Tibial nerve (tissue), 4 donors: ENCODE measurements at regions not wholly inside any gene's neighbourhood (a gene's known extent, or its start where the extent isn't known, plus 50 kb on each side); places are given as distances from the start of the nearest gene placed in this dataset.

ENCODE experiments used
- DNase-seq, 2 donors: peaks; one replicate each; pipeline ENCODE4 v3.0.0-alpha.2; 2019; ENCODE audit warnings: low spot score in 2 of 2
- H3K27ac ChIP-seq, 4 donors: fragments of 200-600 bp; sonication (generic) in 3 of 4; one replicate each; pipeline ENCODE4 v1.5.1; 2017 to 2019; ENCODE audit warnings: mild to moderate bottlenecking in 1 of 4
- H3K27me3 ChIP-seq, 2 donors: fragments of 200-600 bp; sonication (generic) in 1 of 2; one replicate each; pipeline versions ENCODE4 v1.5.1 to v1.6.0; 2017 to 2019
- H3K36me3 ChIP-seq, 3 donors: fragments of 200-600 bp; sonication (generic); one replicate each; pipeline ENCODE4 v1.5.1; 2018 to 2019
- H3K4me1 ChIP-seq, 4 donors: fragments of 200-600 bp; sonication (generic) in 3 of 4; one replicate each; pipeline ENCODE4 v1.5.1; 2017 to 2019
- H3K4me3 ChIP-seq, 4 donors: fragments of 200-600 bp; sonication (generic) in 3 of 4; one replicate each; pipeline ENCODE4 v1.5.1; 2017 to 2019; ENCODE audit warnings: mild to moderate bottlenecking in 1 of 4, moderate library complexity in 1 of 4
- H3K9me3 ChIP-seq, 4 donors: fragments of 200-600 bp; sonication (generic) in 3 of 4; one replicate each; pipeline ENCODE4 v1.5.1; 2017 to 2019
- EP300 ChIP-seq, 2 donors: sonication (generic); formaldehyde crosslinking; IDR thresholded peaks; one replicate each; pipeline ENCODE4 v1.6.1; 2017; ENCODE audit warnings: antibody characterized with exemption in 2 of 2, mild to moderate bottlenecking in 1 of 2
- POLR2A ChIP-seq, 2 donors: fragments of 450-650 bp; IDR thresholded peaks; one replicate each; pipeline ENCODE4 v1.6.1; 2017; ENCODE audit warnings: antibody characterized with exemption in 2 of 2, mild to moderate bottlenecking in 2 of 2, moderate library complexity in 2 of 2
- WGBS, 2 donors: methylation state at CpG; one replicate each; pipeline ENCODE4 v1.1.5; 2018; 5-methylcytosine and 5-hydroxymethylcytosine counted together
- TF ChIP-seq, protein P1 (sequence below), 5 experiments: fragments of 200-600 bp in 3 of 5; fragments of 450-650 bp in 2 of 5; sonication (generic) in 3 of 5; IDR thresholded peaks; one replicate each; pipeline ENCODE4 v1.5.1; 2016 to 2019; ENCODE audit warnings: antibody characterized with exemption in 5 of 5, mild to moderate bottlenecking in 3 of 5, moderate library complexity in 2 of 5

DNA sequence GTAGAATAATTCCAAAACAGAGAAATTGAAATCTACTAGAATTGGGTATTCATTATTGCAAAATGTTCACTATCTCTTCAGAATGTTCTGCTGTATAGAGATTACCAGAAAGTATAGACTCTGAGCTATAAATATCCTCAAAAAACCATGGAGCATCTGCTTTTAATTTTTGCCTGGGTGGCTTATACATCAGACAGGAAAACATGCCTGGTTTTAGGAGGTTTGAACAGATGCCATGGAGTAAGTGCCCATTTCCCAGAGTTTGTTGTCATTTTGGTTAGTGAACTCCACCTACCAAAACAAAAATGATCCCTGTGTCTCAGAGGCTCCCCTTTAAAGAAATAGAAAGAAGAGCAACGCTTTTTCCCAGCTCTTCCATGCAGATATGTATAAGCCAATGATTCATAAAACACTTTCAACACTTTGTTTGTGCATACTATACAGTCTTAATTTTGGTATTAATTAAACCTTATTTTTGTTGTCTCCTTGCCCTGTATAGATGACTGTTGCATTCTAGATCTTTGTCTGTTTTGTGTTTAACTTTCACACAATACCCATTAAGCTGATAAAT is 68.7 kb downstream of the MEPE start:
- Histone ChIP-seq H3K36me3 (no peaks in the 10 kb centered on the region), H3K4me1 (peaks cover 0 to 2% (median 0%) of the 10 kb centered on the region in 4 donors), H3K27ac (no peak overlapping the region), H3K4me3 (no peak overlapping the region), H3K27me3 (no peaks in the 10 kb centered on the region), H3K9me3 (no peaks in the 10 kb centered on the region)
- TF ChIP-seq POLR2A (IDR thresholded peaks at IDR 0.05) (no peak), EP300 (IDR thresholded peaks at IDR 0.05) (no peak)
- TF ChIP-seq, protein P1, sequence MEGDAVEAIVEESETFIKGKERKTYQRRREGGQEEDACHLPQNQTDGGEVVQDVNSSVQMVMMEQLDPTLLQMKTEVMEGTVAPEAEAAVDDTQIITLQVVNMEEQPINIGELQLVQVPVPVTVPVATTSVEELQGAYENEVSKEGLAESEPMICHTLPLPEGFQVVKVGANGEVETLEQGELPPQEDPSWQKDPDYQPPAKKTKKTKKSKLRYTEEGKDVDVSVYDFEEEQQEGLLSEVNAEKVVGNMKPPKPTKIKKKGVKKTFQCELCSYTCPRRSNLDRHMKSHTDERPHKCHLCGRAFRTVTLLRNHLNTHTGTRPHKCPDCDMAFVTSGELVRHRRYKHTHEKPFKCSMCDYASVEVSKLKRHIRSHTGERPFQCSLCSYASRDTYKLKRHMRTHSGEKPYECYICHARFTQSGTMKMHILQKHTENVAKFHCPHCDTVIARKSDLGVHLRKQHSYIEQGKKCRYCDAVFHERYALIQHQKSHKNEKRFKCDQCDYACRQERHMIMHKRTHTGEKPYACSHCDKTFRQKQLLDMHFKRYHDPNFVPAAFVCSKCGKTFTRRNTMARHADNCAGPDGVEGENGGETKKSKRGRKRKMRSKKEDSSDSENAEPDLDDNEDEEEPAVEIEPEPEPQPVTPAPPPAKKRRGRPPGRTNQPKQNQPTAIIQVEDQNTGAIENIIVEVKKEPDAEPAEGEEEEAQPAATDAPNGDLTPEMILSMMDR (IDR thresholded peaks at IDR 0.05) = no peak
- DNase-seq = no peak
- 59 to 73% methylated on average over 1 of the region's 1 CpG for WGBS, 2 donors

GRCh38 chr4:87904639-87905160 is 70.8 kb upstream of the SPP1 start:
- Histone ChIP-seq H3K9me3 (no peaks in the 10 kb centered on the region), H3K27ac (no peak overlapping the region)

DNA sequence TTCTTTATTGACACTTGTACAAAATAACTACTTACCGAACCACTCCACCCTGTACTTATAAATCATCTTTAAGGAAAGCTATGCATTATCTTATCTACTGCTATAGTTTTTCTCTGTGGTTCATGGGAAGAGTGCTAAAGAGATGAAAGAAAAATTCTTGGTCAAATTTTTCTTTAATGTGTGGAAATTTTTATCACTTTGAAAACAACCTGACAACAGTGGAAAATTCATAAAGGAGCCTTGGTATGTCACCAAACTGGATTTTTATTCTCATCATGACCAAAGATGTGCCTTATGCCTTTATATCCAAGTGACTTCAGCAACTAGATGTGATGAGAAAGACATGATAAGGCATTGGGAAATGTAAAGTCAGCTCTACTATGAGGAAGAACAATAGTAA is 67.2 kb upstream of the SPP1 start:
- 71 to 82% methylated on average over 1 of the region's 1 CpG for WGBS, 2 donors
- Histone ChIP-seq H3K36me3 (no peaks in the 10 kb centered on the region), H3K4me1 (peaks cover 0 to 22% (median 4%) of the 10 kb centered on the region in 4 donors), H3K27ac (no peak overlapping the region), H3K9me3 (no peaks in the 10 kb centered on the region), H3K27me3 (no peaks in the 10 kb centered on the region), H3K4me3 (no peak overlapping the region)
- DNase-seq = no peak
- TF ChIP-seq, protein P1 (IDR thresholded peaks at IDR 0.05) = no peak
- TF ChIP-seq EP300 (IDR thresholded peaks at IDR 0.05) (no peak), POLR2A (IDR thresholded peaks at IDR 0.05) (no peak)

More at GRCh38 chr4:87904639-87905160, 70.8 kb upstream of the SPP1 start:
- no peak overlapping the region for H3K4me3 ChIP-seq
- H3K36me3 ChIP-seq = no peaks in the 10 kb centered on the region
- no peaks in the 10 kb centered on the region for H3K4me1 ChIP-seq
- H3K27me3 ChIP-seq = no peaks in the 10 kb centered on the region
- DNase-seq = no peak
- 92% methylated on average over 6 of the region's 6 CpGs for WGBS, 2 donors
- TF ChIP-seq, protein P1 (IDR thresholded peaks at IDR 0.05) = no peak
- TF ChIP-seq EP300 (IDR thresholded peaks at IDR 0.05) (no peak), POLR2A (IDR thresholded peaks at IDR 0.05) (no peak)

DNA sequence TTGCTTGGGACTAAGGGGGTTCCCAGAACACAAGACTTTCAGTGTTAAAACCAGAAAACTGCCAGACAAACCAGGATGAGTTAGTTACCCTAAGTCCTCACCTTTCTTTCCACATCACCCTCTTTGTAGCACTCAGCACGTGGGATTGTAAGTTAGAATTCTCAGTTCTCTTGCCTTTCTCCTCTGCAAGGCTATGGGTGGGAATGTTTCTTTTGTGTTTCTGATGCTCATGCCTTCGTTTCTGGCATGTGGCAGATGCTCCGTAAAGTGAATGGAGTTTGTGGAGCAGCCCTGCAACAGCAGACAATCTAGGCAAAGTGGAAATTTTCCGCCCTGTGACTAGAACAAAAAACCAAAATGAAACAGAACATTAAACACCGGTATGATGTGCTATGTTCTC is 64.7 kb upstream of the SPP1 start:
- H3K27ac ChIP-seq = peak overlapping the region in 2 of 4 donors; percentile 70 to 78
- H3K4me1 ChIP-seq = peaks cover 0 to 22% (median 4%) of the 10 kb centered on the region in 4 donors
- H3K27me3 ChIP-seq = no peaks in the 10 kb centered on the region
- 57 to 62% methylated on average over 5 of the region's 5 CpGs for WGBS, 2 donors
- H3K9me3 ChIP-seq = no peaks in the 10 kb centered on the region
- no peak for TF ChIP-seq POLR2A (IDR thresholded peaks at IDR 0.05)
- TF ChIP-seq, protein P1 (IDR thresholded peaks at IDR 0.05) = no peak
- TF ChIP-seq EP300 (IDR thresholded peaks at IDR 0.05) = no peak
- DNase-seq = no peak
- no peak overlapping the region for H3K4me3 ChIP-seq
- H3K36me3 ChIP-seq = no peaks in the 10 kb centered on the region

DNA sequence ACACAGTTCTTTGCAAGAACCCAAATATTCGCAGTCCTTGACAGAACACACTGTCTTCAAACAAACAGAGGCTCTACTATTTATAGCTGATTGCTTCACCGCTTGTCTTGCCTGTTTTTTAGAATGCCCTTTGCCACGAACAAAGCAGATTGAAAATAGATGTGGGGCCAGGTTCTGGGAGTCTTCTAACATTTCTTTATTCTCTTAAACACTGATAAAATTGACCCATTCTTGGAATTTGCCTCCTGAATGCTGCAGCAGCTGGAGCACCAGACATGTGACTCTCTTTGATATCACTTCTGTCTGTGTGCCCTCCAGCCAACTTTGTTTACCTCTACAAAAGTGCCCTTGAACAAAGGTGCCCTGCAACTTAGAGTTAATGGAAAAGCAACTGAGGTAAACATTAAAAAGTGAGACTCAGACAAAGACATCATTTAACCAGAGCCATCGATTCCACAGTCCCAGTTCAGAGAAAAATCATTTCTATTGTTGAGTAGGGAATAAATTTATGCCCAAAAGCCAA is 64.2 kb upstream of the SPP1 start:
- 21 to 28% methylated on average over 4 of the region's 4 CpGs for WGBS, 2 donors
- H3K4me3 ChIP-seq = no peak overlapping the region
- no peak for DNase-seq

More for the DNA sequence above, 64.2 kb upstream of the SPP1 start:
- peak overlapping the region in 2 of 4 donors; percentile 70 to 78 for H3K27ac ChIP-seq
- TF ChIP-seq EP300 (IDR thresholded peaks at IDR 0.05) = peak; percentile 12 to 24
- TF ChIP-seq, protein P1 (IDR thresholded peaks at IDR 0.05) = no peak
- TF ChIP-seq POLR2A (IDR thresholded peaks at IDR 0.05) = no peak
- no peaks in the 10 kb centered on the region for H3K27me3 ChIP-seq
- H3K9me3 ChIP-seq = no peaks in the 10 kb centered on the region
- no peaks in the 10 kb centered on the region for H3K36me3 ChIP-seq
- H3K4me1 ChIP-seq = peaks cover 0 to 22% (median 4%) of the 10 kb centered on the region in 4 donors
